Transverse colon (tissue), 4 donors: ENCODE measurements at regions not wholly inside any gene's neighbourhood (a gene's known extent, or its start where the extent isn't known, plus 50 kb on each side); places are given as distances from the start of the nearest gene placed in this dataset.

ENCODE experiments used
- DNase-seq: peaks from one replicate; pipeline ENCODE4 v3.0.0-alpha.2; 2019
- H3K27ac ChIP-seq, 4 donors: fragments of 200-600 bp; sonication (generic); 2 replicates each; pipeline ENCODE4 v1.5.1; 2016 to 2018; ENCODE audit warnings: inconsistent platforms in 4 of 4
- H3K27me3 ChIP-seq: fragments of 200-600 bp; sonication (generic); 2 replicates; pipeline ENCODE4 v1.5.1; 2017; ENCODE audit warnings: inconsistent platforms
- H3K36me3 ChIP-seq, 4 donors: fragments of 200-600 bp; sonication (generic); 2 replicates each; pipeline ENCODE4 v1.5.1; 2017 to 2019; ENCODE audit warnings: inconsistent platforms in 4 of 4
- H3K4me1 ChIP-seq, 4 donors: fragments of 200-600 bp; sonication (generic); 2 replicates each; pipeline ENCODE4 v1.5.1; 2017 to 2020; ENCODE audit warnings: inconsistent platforms in 4 of 4
- H3K4me3 ChIP-seq, 4 donors: fragments of 200-600 bp; sonication (generic); 1 replicate in 1 of 4; 2 replicates in 3 of 4; pipeline versions ENCODE4 v1.5.1 to v1.6.1; 2017 to 2019; ENCODE audit warnings: inconsistent platforms in 4 of 4
- H3K9me3 ChIP-seq, 2 donors: fragments of 200-600 bp; sonication (generic); 2 replicates each; pipeline ENCODE4 v1.5.1; 2017 to 2019; ENCODE audit warnings: inconsistent platforms in 2 of 2
- CTCF ChIP-seq, 5 experiments: fragments of 200-600 bp in 3 of 5; fragments of 450-650 bp in 2 of 5; sonication (generic) in 3 of 5; IDR thresholded peaks; 1 replicate in 2 of 5; 2 replicates in 3 of 5; pipeline ENCODE4 v1.5.1; 2016 to 2017; ENCODE audit warnings: antibody characterized with exemption in 5 of 5, inconsistent platforms in 3 of 5, mild to moderate bottlenecking in 2 of 5, moderate library complexity in 1 of 5
- EP300 ChIP-seq: sonication (generic); formaldehyde crosslinking; IDR thresholded peaks from one replicate; pipeline ENCODE4 v1.6.1; 2017; ENCODE audit warnings: antibody characterized with exemption, low read depth
- POLR2A ChIP-seq: fragments of 450-650 bp; IDR thresholded peaks from one replicate; pipeline ENCODE4 v1.6.1; 2016; ENCODE audit warnings: antibody characterized with exemption, mild to moderate bottlenecking, moderate library complexity
- POLR2AphosphoS5 ChIP-seq, 3 donors: sonication (generic); formaldehyde crosslinking; IDR thresholded peaks; one replicate each; pipeline ENCODE4 v1.6.1; 2016; ENCODE audit warnings: antibody characterized with exemption in 3 of 3
- WGBS, 2 donors: methylation state at CpG; one replicate each; pipeline ENCODE4 v1.1.5; 2018; ENCODE audit warnings: low coverage in 1 of 2; 5-methylcytosine and 5-hydroxymethylcytosine counted together
- in situ Hi-C, 4 donors: fragments of 200-750 bp; cut with MboI; loops; one replicate each; pipeline versions ENCODE4 v1.15.0 to v1.15.1; 2017; ENCODE audit warnings: low sequenced_read_pairs in 3 of 4, low pct_ligation_motif_present in 1 of 4, low pct_unique_long_range_greater_than_20kb in 1 of 4
- intact Hi-C: fragments of 100-400 bp; cut with DNase I; formaldehyde crosslinking; loops from one replicate; pipeline ENCODE4 v1.15.1; 2023; ENCODE audit warnings: low total_unique reads

- TF ChIP-seq EP300 (no peak), POLR2A (no peak), CTCF (IDR thresholded peaks at IDR 0.05) (no peak)
- Histone ChIP-seq H3K9me3 (no peaks in the 10 kb centered on the region), H3K4me1 (no peaks in the 10 kb centered on the region), H3K27me3 (no peaks in the 10 kb centered on the region), H3K36me3 (no peaks in the 10 kb centered on the region), H3K27ac (no peak overlapping the region), H3K4me3 (no peak overlapping the region)
- intact Hi-C loops = no loop called here
- 71 to 78% methylated on average over 1 to 4 of the region's 4 CpGs for WGBS, 2 donors
- in situ Hi-C loops = no loop called here
- no peak for DNase-seq
Measured at GRCh38 chr16:8130197-8130596, 460.1 kb downstream of the TMEM114 start.

- H3K27me3 ChIP-seq = no peaks in the 10 kb centered on the region
- intact Hi-C loops = loop anchor here (10.0 kb wide), 1 partner anchor 382 kb away; no protein-coding TSS in a partner anchor
- H3K27ac ChIP-seq = no peak overlapping the region
- no peaks in the 10 kb centered on the region for H3K9me3 ChIP-seq
- TF ChIP-seq POLR2A (no peak), POLR2AphosphoS5 (IDR thresholded peaks at IDR 0.05) (no peak), CTCF (IDR thresholded peaks at IDR 0.05) (no peak), EP300 (no peak)
- DNase-seq = no peak
- 74 to 88% methylated on average over 5 to 11 of the region's 11 CpGs for WGBS, 2 donors
- H3K4me1 ChIP-seq = no peaks in the 10 kb centered on the region
- in situ Hi-C loops = no loop called here
- H3K36me3 ChIP-seq = no peaks in the 10 kb centered on the region
- no peak overlapping the region for H3K4me3 ChIP-seq
Measured at GRCh38 chr16:8127070-8127469, 463.2 kb downstream of the TMEM114 start.

- WGBS, 2 donors = 82 to 88% methylated on average over 2 to 3 of the region's 3 CpGs
- no peaks in the 10 kb centered on the region for H3K9me3 ChIP-seq
Measured at GRCh38 chr16:8126313-8126712, 464.0 kb downstream of the TMEM114 start.

GRCh38 chr16:8120001-8120400 lies 470.3 kb downstream of the TMEM114 start:
- no peak for TF ChIP-seq POLR2A
- TF ChIP-seq EP300 = no peak
- TF ChIP-seq POLR2AphosphoS5 (IDR thresholded peaks at IDR 0.05) = no peak
- TF ChIP-seq CTCF (IDR thresholded peaks at IDR 0.05) = no peak

More at GRCh38 chr16:8126313-8126712, 464.0 kb downstream of the TMEM114 start:
- in situ Hi-C loops = no loop called here
- DNase-seq = no peak
- Histone ChIP-seq H3K27ac (no peak overlapping the region), H3K4me1 (no peaks in the 10 kb centered on the region), H3K36me3 (no peaks in the 10 kb centered on the region), H3K4me3 (no peak overlapping the region), H3K27me3 (no peaks in the 10 kb centered on the region)
- TF ChIP-seq EP300 (no peak), POLR2A (no peak), CTCF (IDR thresholded peaks at IDR 0.05) (no peak), POLR2AphosphoS5 (IDR thresholded peaks at IDR 0.05) (no peak)
- intact Hi-C loops = loop anchor here (10.0 kb wide), 1 partner anchor 382 kb away; no protein-coding TSS in a partner anchor

More at GRCh38 chr16:8120001-8120400, 470.3 kb downstream of the TMEM114 start:
- Histone ChIP-seq H3K36me3 (no peaks in the 10 kb centered on the region), H3K27me3 (no peaks in the 10 kb centered on the region), H3K4me3 (no peak overlapping the region), H3K4me1 (no peaks in the 10 kb centered on the region), H3K9me3 (no peaks in the 10 kb centered on the region), H3K27ac (no peak overlapping the region)
- in situ Hi-C loops (no loop called here), intact Hi-C loops (loop anchor here (10.0 kb wide), 1 partner anchor 375 kb away; no protein-coding TSS in a partner anchor)
- WGBS, 2 donors = 40 to 45% methylated on average over 2 to 4 of the region's 4 CpGs
- no peak for DNase-seq
